ENCODE measurements at regions not wholly inside any gene's neighbourhood (a gene's known extent, or its start where the extent isn't known, plus 50 kb on each side); places are given as distances from the start of the nearest gene placed in this dataset.

DNA sequence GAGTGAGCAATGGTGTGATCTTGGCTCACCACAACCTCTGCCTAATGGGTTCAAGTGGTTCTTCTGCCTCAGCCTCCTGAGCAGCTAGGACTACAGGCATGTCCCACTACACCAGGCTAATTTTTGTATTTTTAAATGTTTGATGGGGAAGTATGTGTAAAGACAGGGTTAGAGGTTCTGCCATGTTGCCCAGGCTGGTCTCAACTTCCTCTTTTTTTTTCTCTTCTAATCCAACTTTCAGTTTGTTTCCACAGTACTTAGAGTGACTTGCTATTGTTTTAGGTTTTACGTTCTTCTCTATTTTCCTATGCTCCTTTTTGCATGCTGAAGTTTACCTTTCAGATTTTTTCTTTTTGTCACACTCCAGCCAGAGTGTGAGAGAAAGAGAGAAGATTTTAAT is 1433.0 kb downstream of the UQCRFS1 start:
- POLR2A ChIA-PET (ENCODE audit: unreplicated experiment) = no interaction called here
- peaks cover 25% of the 10 kb centered on the region for H3K79me2 ChIP-seq (ENCODE audit: low read depth)
- TF ChIP-seq, protein P1, sequence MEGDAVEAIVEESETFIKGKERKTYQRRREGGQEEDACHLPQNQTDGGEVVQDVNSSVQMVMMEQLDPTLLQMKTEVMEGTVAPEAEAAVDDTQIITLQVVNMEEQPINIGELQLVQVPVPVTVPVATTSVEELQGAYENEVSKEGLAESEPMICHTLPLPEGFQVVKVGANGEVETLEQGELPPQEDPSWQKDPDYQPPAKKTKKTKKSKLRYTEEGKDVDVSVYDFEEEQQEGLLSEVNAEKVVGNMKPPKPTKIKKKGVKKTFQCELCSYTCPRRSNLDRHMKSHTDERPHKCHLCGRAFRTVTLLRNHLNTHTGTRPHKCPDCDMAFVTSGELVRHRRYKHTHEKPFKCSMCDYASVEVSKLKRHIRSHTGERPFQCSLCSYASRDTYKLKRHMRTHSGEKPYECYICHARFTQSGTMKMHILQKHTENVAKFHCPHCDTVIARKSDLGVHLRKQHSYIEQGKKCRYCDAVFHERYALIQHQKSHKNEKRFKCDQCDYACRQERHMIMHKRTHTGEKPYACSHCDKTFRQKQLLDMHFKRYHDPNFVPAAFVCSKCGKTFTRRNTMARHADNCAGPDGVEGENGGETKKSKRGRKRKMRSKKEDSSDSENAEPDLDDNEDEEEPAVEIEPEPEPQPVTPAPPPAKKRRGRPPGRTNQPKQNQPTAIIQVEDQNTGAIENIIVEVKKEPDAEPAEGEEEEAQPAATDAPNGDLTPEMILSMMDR (conservative IDR thresholded peaks at IDR 0.05) = no peak
- TF ChIP-seq EZH2 (IDR thresholded peaks at IDR 0.05; ENCODE audit: low read depth) = no peak

DNA sequence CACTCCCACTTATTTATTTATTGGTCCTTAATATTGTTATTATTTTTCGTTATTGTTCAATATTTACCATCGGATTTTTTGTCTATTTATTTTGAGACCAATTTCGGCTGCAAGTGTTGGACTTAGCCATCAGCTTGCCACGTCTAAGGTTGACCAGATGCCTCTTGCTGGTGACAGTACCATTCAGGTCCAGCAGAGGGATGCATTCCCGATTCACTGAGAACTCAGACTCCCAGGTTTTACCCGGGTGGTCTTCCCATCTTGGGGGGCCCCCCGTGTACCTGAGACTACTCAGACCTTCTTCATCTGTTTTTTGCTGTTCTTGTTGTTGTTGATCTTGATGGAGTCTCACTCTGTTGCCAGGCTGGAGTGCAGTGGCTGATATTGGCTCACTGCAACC is 1435.2 kb downstream of the UQCRFS1 start:
- Histone ChIP-seq H3F3A (ENCODE audit: insufficient read depth, low read depth) (no peaks in the 10 kb centered on the region), H3K9me2 (ENCODE audit: insufficient read depth) (no peaks in the 10 kb centered on the region), H3K9me3 (ENCODE audit: insufficient read depth, low read depth) (peaks cover 20% of the 10 kb centered on the region; the same call in 1 of the 2 replicates), H3K4me3 (no peak overlapping the region), H2AFZ (no peak overlapping the region), H3K36me3 (ENCODE audit: low read depth) (peaks cover 18% of the 10 kb centered on the region), H3K27ac (no peak overlapping the region), H3K27me3 (ENCODE audit: insufficient read depth, low read depth) (no peaks in the 10 kb centered on the region), H3K79me2 (ENCODE audit: low read depth) (peaks cover 8% of the 10 kb centered on the region; the same call in 1 of the 2 replicates), H3K4me2 (no peak overlapping the region), H4K20me1 (ENCODE audit: insufficient read depth) (peaks cover 20% of the 10 kb centered on the region), H3K4me1 (replicated peaks; ENCODE audit: insufficient read depth) (no peaks in the 10 kb centered on the region)
- no peak for TF ChIP-seq EZH2 (IDR thresholded peaks at IDR 0.05; ENCODE audit: low read depth)
- TF ChIP-seq, protein P1 (conservative IDR thresholded peaks at IDR 0.05) = no peak; the same call in 1 of the 2 replicates
- CTCF ChIA-PET = no interaction called here
- intact Hi-C loops (cut with micrococcal nuclease; ENCODE audit: unreplicated experiment) = no loop called here
- DNase-seq = no peak
- POLR2A ChIA-PET (ENCODE audit: unreplicated experiment) = no interaction called here
- BruUV-seq (replicated peaks) = no TSS peak

More for the DNA sequence above, 1433.0 kb downstream of the UQCRFS1 start:
- Histone ChIP-seq H3F3A (ENCODE audit: insufficient read depth, low read depth) (no peaks in the 10 kb centered on the region), H3K4me2 (no peak overlapping the region), H3K36me3 (ENCODE audit: low read depth) (peaks cover 5% of the 10 kb centered on the region), H4K20me1 (ENCODE audit: insufficient read depth) (peaks cover 39% of the 10 kb centered on the region), H2AFZ (no peak overlapping the region), H3K27me3 (ENCODE audit: insufficient read depth, low read depth) (no peaks in the 10 kb centered on the region), H3K9me3 (ENCODE audit: insufficient read depth, low read depth) (peaks cover 9% of the 10 kb centered on the region; the same call in 1 of the 2 replicates), H3K4me1 (replicated peaks; ENCODE audit: insufficient read depth) (no peaks in the 10 kb centered on the region), H3K9me2 (ENCODE audit: insufficient read depth) (no peaks in the 10 kb centered on the region), H3K27ac (no peak overlapping the region), H3K4me3 (no peak overlapping the region)
- CTCF ChIA-PET = no interaction called here
- no TSS peak for BruUV-seq (replicated peaks)
- no peak for DNase-seq
- intact Hi-C loops (cut with micrococcal nuclease; ENCODE audit: unreplicated experiment) = no loop called here

DNA sequence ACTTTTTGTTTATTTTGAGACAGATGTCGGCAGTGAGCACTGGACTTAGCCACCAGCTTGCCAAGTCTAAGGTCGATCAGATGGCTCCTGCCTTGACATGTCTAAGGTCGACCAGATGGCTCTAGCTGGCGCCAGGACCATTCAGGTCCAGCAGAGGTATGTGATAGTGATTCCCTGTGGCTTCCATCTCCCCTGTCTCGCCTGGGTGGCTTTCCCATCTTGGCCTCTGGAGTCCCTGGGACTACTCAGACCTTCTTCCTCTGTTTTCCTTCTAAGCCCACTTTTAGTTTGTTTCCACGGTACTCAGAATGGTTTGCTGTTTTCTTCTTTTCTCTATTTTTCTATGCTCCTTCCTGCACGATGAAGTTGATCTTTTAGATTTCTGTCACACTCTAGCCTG is 1435.7 kb downstream of the UQCRFS1 start:
- BruUV-seq (replicated peaks) = no TSS peak
- ChIA-PET CTCF (no interaction called here), POLR2A (ENCODE audit: unreplicated experiment) (no interaction called here)
- Histone ChIP-seq H2AFZ (no peak overlapping the region), H3K79me2 (ENCODE audit: low read depth) (peaks cover 3% of the 10 kb centered on the region; the same call in 1 of the 2 replicates), H3K36me3 (ENCODE audit: low read depth) (peaks cover 18% of the 10 kb centered on the region), H3F3A (ENCODE audit: insufficient read depth, low read depth) (no peaks in the 10 kb centered on the region), H3K9me2 (ENCODE audit: insufficient read depth) (no peaks in the 10 kb centered on the region), H3K4me1 (replicated peaks; ENCODE audit: insufficient read depth) (no peaks in the 10 kb centered on the region), H3K27me3 (ENCODE audit: insufficient read depth, low read depth) (no peaks in the 10 kb centered on the region), H3K27ac (no peak overlapping the region), H4K20me1 (ENCODE audit: insufficient read depth) (peaks cover 15% of the 10 kb centered on the region), H3K4me2 (no peak overlapping the region), H3K4me3 (no peak overlapping the region), H3K9me3 (ENCODE audit: insufficient read depth, low read depth) (peaks cover 20% of the 10 kb centered on the region; the same call in 1 of the 2 replicates)
- TF ChIP-seq, protein P1 (conservative IDR thresholded peaks at IDR 0.05) = no peak
- no peak for TF ChIP-seq EZH2 (IDR thresholded peaks at IDR 0.05; ENCODE audit: low read depth)
- DNase-seq = no peak
- intact Hi-C loops (cut with micrococcal nuclease; ENCODE audit: unreplicated experiment) = no loop called here

All from PC-9 (cell line).